Fibroblast of lung (primary cell): ENCODE measurements at regions not wholly inside any gene's neighbourhood (a gene's known extent, or its start where the extent isn't known, plus 50 kb on each side); places are given as distances from the start of the nearest gene placed in this dataset.

Experiments
- DNase-seq, 2 donors: peaks; one replicate each; pipeline versions ENCODE4 v3.0.0 to v3.0.0-alpha.2; 2010; ENCODE audit warnings: low read depth in 2 of 2
- H2AFZ ChIP-seq: 2 replicates; pipeline ENCODE4 v1.5.1; 2012; ENCODE audit warnings: low read length, control low read depth, inconsistent platforms
- H3K27ac ChIP-seq: 2 replicates; pipeline ENCODE4 v1.5.1; 2011; ENCODE audit warnings: low read length, control low read depth; ENCODE audit not compliant: insufficient read depth
- H3K27me3 ChIP-seq: 2 replicates; pipeline ENCODE4 v1.5.1; 2011; ENCODE audit warnings: mild to moderate bottlenecking, low read length; ENCODE audit not compliant: control insufficient read depth, insufficient read depth
- H3K36me3 ChIP-seq: 2 replicates; pipeline ENCODE4 v1.5.1; 2011; ENCODE audit warnings: low read length; ENCODE audit not compliant: control insufficient read depth, insufficient read depth
- H3K4me1 ChIP-seq: 2 replicates; pipeline ENCODE4 v1.5.1; 2011; ENCODE audit warnings: low read length; ENCODE audit not compliant: control insufficient read depth, insufficient read depth; ENCODE audit errors: extremely low read depth
- H3K4me2 ChIP-seq: 2 replicates; pipeline ENCODE4 v1.5.1; 2011; ENCODE audit warnings: low read length, control low read depth; ENCODE audit not compliant: insufficient read depth; ENCODE audit errors: extremely low read depth
- H3K4me3 ChIP-seq, 4 experiments: fragments of 200-600 bp in 1 of 4; sonication (generic) in 1 of 4; replicated peaks in 1 of 4; 2 replicates each; pipeline ENCODE4 v1.5.1; 2011 to 2016; ENCODE audit warnings: low read length in 4 of 4, low read depth in 3 of 4, mild to moderate bottlenecking in 3 of 4, control low read depth in 2 of 4, inconsistent platforms in 1 of 4, mixed read lengths in 1 of 4; ENCODE audit not compliant: insufficient read depth in 1 of 4; ENCODE audit errors: control extremely low read depth in 1 of 4
- H3K79me2 ChIP-seq: 2 replicates; pipeline ENCODE4 v1.5.1; 2012; ENCODE audit warnings: mild to moderate bottlenecking, low read length, inconsistent platforms; ENCODE audit not compliant: control insufficient read depth, insufficient read depth
- H3K9ac ChIP-seq: 2 replicates; pipeline ENCODE4 v1.5.1; 2011; ENCODE audit warnings: mild to moderate bottlenecking, low read length, control low read depth; ENCODE audit not compliant: insufficient read depth
- H3K9me3 ChIP-seq: 2 replicates; pipeline ENCODE4 v1.5.1; 2012; ENCODE audit warnings: low read depth, low read length; ENCODE audit not compliant: control insufficient read depth, insufficient read depth
- H4K20me1 ChIP-seq: 2 replicates; pipeline ENCODE4 v1.5.1; 2011; ENCODE audit warnings: low read length; ENCODE audit not compliant: control insufficient read depth, insufficient read depth; ENCODE audit errors: extremely low read depth
- CTCF ChIP-seq, 2 donors: IDR thresholded peaks in 1 of 2; conservative IDR thresholded peaks in 1 of 2; 1 replicate in 1 of 2; 2 replicates in 1 of 2; pipeline ENCODE4 v1.5.1; 2011 to 2012; ENCODE audit warnings: low read length in 2 of 2, control low read depth in 1 of 2, inconsistent platforms in 1 of 2, low read depth in 1 of 2, mild to moderate bottlenecking in 1 of 2
- EZH2 ChIP-seq: IDR thresholded peaks from 2 replicates; pipeline ENCODE4 v1.5.1; 2012; ENCODE audit warnings: low read length, control low read depth, mild to moderate bottlenecking; ENCODE audit errors: missing control alignments

- no peaks in the 10 kb centered on the region for H3K9me3 ChIP-seq
- H3K9ac ChIP-seq: no peak overlapping the region
- H3K4me3 ChIP-seq: no peak overlapping the region
- DNase-seq: peak in 1 of 2 donors; percentile 42
- no peak overlapping the region for H3K4me2 ChIP-seq
- peaks cover 2% of the 10 kb centered on the region for H3K4me1 ChIP-seq
- no peaks in the 10 kb centered on the region for H3K79me2 ChIP-seq
- no peak for TF ChIP-seq EZH2
- no peak for TF ChIP-seq CTCF (conservative IDR thresholded peaks at IDR 0.05 in 1 of 2, IDR thresholded peaks at IDR 0.05 in 1 of 2; ENCODE audit: low read depth in 1 of 2, low read length in 2 of 2)
- no peak overlapping the region for H2AFZ ChIP-seq
- H3K27ac ChIP-seq: no peak overlapping the region
- no peaks in the 10 kb centered on the region for H3K36me3 ChIP-seq
- H4K20me1 ChIP-seq: no peaks in the 10 kb centered on the region
- H3K27me3 ChIP-seq: no peaks in the 10 kb centered on the region
Observed at GRCh38 chrX:39764441-39764914, 333.3 kb downstream of the BCOR start.

GRCh38 chrX:39765327-39765726, 332.4 kb downstream of the BCOR start:
- DNase-seq: no peak
- no peak for TF ChIP-seq EZH2
- no peak for TF ChIP-seq CTCF (conservative IDR thresholded peaks at IDR 0.05 in 1 of 2, IDR thresholded peaks at IDR 0.05 in 1 of 2; ENCODE audit: low read depth in 1 of 2, low read length in 2 of 2)
- Histone ChIP-seq H3K36me3 (no peaks in the 10 kb centered on the region), H3K79me2 (no peaks in the 10 kb centered on the region), H4K20me1 (no peaks in the 10 kb centered on the region), H2AFZ (no peak overlapping the region), H3K27me3 (no peaks in the 10 kb centered on the region), H3K4me2 (no peak overlapping the region), H3K27ac (no peak overlapping the region), H3K9ac (no peak overlapping the region), H3K4me3 (no peak overlapping the region), H3K4me1 (no peaks in the 10 kb centered on the region), H3K9me3 (no peaks in the 10 kb centered on the region)

GRCh38 chrX:39766085-39766726, 331.6 kb downstream of the BCOR start:
- TF ChIP-seq CTCF (conservative IDR thresholded peaks at IDR 0.05 in 1 of 2, IDR thresholded peaks at IDR 0.05 in 1 of 2; ENCODE audit: low read depth in 1 of 2, low read length in 2 of 2) (no peak), EZH2 (no peak)
- H3K4me2 ChIP-seq: no peak overlapping the region
- no peak overlapping the region for H3K9ac ChIP-seq
- H3K79me2 ChIP-seq: no peaks in the 10 kb centered on the region
- H3K4me3 ChIP-seq: no peak overlapping the region
- no peak for DNase-seq
- H3K36me3 ChIP-seq: no peaks in the 10 kb centered on the region
- H3K9me3 ChIP-seq: no peaks in the 10 kb centered on the region
- no peaks in the 10 kb centered on the region for H3K4me1 ChIP-seq
- H2AFZ ChIP-seq: no peak overlapping the region
- H3K27ac ChIP-seq: no peak overlapping the region
- H3K27me3 ChIP-seq: no peaks in the 10 kb centered on the region
- no peaks in the 10 kb centered on the region for H4K20me1 ChIP-seq
